ENCODE measurements at regions not wholly inside any gene's neighbourhood (a gene's known extent, or its start where the extent isn't known, plus 50 kb on each side); places are given as distances from the start of the nearest gene placed in this dataset.

DNA sequence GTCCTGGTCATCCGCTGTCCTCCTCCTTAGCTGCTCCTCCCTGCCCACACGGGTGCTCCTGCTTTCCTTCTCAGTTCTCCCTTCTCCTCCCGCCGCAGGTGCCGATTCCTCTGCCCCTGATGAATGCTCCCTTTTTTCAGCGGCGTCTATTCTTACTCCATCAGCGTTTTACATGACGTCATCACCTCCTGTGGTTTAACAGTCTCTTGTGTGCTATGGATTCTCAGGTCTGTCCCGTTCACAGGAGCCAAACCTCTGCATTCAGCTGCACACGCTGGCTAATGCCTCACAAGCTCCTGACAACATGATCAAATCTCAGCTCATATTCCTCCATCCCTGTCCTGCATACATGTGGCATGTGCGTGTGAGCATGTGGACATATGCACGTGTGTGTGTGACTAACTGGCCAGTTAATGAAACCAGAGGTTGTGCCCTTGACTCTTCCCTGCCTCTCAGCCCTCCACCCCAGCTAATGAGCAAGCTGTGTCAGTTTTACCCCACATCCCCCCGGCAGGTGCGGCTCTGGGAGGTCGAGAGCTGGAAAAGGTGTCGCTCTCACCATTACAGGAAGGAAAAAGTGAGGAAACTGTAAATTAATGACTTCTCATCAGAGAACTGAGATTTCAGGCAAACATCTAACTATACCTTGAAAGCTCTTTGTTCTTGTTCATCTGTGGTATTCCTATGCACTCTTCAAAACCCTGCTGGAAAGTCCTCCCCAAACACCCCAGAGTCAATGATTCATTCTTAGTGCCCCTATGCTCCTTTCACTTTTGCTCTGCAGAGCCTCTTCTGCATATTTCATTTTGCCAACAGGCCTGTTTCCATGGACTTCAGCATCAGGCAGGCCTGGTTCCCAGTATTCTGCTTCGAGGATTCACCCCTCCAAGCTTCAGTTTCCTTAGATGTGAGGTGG lies 163.1 kb downstream of the TTLL2 start:
- no peak for DNase-seq
- Mint-ChIP-seq H3K27ac (no peak overlapping the region), H3K4me3 (no peak overlapping the region), H3K36me3 (ENCODE audit: low read depth) (peaks cover 5% of the 10 kb centered on the region), H3K27me3 (peaks cover 59% of the 10 kb centered on the region), H3K4me1 (peaks cover 13% of the 10 kb centered on the region)
- no peaks in the 10 kb centered on the region for H3K9me3 ChIP-seq (ENCODE audit: control insufficient read depth, low read length, poor library complexity, severe bottlenecking)
- ATAC-seq, result no peak

DNA sequence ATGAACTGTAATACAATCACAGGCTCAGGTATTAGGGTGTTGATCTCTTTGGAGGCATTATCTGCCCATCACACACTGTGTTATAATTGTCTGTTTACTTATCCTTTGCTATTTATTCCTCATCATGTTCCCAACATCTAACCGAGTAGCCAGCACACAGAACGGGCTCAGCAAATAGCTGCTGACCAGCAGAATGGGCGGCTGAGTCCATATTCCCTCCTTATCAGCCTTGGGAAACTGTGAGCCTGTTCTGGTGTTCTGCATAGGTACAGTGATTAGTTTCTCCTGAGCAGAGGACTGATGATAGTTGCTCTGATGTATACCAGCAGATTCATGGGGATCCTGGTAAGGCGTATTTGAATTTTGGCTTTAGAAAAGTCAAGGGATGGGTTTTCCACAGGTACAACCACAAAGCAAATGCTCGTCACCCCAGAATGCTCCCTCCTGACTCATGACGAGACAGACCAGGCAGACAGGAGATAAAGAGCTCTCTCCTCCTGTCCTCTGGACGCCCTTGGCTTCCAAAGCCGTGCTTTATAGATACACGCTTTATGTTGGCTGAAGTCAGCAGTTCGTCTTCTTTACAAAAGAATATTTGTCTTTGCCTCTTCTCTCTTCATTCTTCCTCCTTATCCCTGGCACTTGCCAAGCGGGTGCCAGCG lies 166.7 kb downstream of the TTLL2 start:
- no peak overlapping the region for H3K27ac Mint-ChIP-seq
- ATAC-seq, result no peak
- H3K4me3 Mint-ChIP-seq, result no peak overlapping the region
- no peaks in the 10 kb centered on the region for H3K9me3 ChIP-seq (ENCODE audit: control insufficient read depth, low read length, poor library complexity, severe bottlenecking)
- peaks cover 8% of the 10 kb centered on the region for H3K36me3 Mint-ChIP-seq (ENCODE audit: low read depth)
- peaks cover 9% of the 10 kb centered on the region for H3K4me1 Mint-ChIP-seq
- DNase-seq, result no peak
- H3K27me3 Mint-ChIP-seq, result peaks cover 53% of the 10 kb centered on the region

GRCh38 chr6:167492100-167492449 lies 167.2 kb downstream of the TTLL2 start:
- Mint-ChIP-seq H3K27me3 (peaks cover 53% of the 10 kb centered on the region), H3K4me1 (peaks cover 9% of the 10 kb centered on the region), H3K36me3 (ENCODE audit: low read depth) (peaks cover 8% of the 10 kb centered on the region), H3K4me3 (no peak overlapping the region), H3K27ac (no peak overlapping the region)
- ATAC-seq, result no peak
- no peaks in the 10 kb centered on the region for H3K9me3 ChIP-seq (ENCODE audit: control insufficient read depth, low read length, poor library complexity, severe bottlenecking)
- DNase-seq, result no peak

GRCh38 chr6:167493310-167493709 lies 168.4 kb downstream of the TTLL2 start:
- Mint-ChIP-seq H3K27me3 (peaks cover 51% of the 10 kb centered on the region), H3K4me1 (peaks cover 1% of the 10 kb centered on the region), H3K4me3 (no peak overlapping the region), H3K36me3 (ENCODE audit: low read depth) (peaks cover 3% of the 10 kb centered on the region), H3K27ac (no peak overlapping the region)
- ATAC-seq (no peak), DNase-seq (no peak)
- no peaks in the 10 kb centered on the region for H3K9me3 ChIP-seq (ENCODE audit: control insufficient read depth, low read length, poor library complexity, severe bottlenecking)

DNA sequence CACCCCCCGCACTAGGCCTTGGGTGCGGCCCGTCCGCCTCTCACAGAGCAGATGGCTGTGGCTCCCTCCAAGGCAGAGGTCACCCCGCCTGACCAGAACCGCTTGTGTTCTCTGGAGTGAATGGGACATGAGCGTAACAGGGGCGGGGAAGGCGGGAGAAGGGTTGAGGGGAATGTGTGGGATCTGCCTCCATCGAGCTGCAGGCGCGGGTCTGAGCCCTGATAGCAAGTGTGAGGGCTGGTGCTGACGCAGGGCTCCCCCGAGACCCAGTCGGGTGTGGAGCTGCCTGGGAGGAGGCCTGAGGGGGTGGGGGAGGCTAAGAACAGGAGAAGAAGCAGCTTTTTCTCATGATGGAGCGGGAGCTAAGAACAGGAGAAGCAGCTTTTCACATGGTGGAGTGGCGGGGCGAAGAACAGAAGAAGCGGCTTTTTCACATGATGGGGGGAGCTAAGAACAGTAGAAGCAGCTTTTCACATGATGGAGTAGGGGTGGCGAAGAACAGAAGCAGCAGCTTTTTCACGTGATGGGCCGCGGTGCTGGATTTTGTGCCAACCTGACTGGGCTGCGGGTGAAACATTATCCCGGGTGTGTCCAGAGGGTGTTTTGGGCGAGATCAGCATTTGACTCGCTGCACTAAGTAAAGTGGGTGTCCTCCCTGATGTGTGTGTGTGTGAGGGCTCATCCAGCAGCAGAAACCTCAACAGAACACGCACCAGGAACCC lies 169.3 kb downstream of the TTLL2 start:
- no peak for DNase-seq
- no peak overlapping the region for H3K27ac Mint-ChIP-seq
- H3K4me3 Mint-ChIP-seq, result no peak overlapping the region
- peaks cover 48% of the 10 kb centered on the region for H3K27me3 Mint-ChIP-seq
- H3K4me1 Mint-ChIP-seq, result no peaks in the 10 kb centered on the region
- peaks cover 3% of the 10 kb centered on the region for H3K36me3 Mint-ChIP-seq (ENCODE audit: low read depth)
- ATAC-seq, result no peak
- H3K9me3 ChIP-seq (ENCODE audit: control insufficient read depth, low read length, poor library complexity, severe bottlenecking), result no peaks in the 10 kb centered on the region

GRCh38 chr6:167494698-167495435 lies 170.0 kb downstream of the TTLL2 start:
- DNase-seq, result no peak
- H3K36me3 Mint-ChIP-seq (ENCODE audit: low read depth), result peaks cover 3% of the 10 kb centered on the region
- H3K9me3 ChIP-seq (ENCODE audit: control insufficient read depth, low read length, poor library complexity, severe bottlenecking), result no peaks in the 10 kb centered on the region
- no peak overlapping the region for H3K4me3 Mint-ChIP-seq
- no peak overlapping the region for H3K27ac Mint-ChIP-seq
- no peak for ATAC-seq
- peaks cover 48% of the 10 kb centered on the region for H3K27me3 Mint-ChIP-seq
- H3K4me1 Mint-ChIP-seq, result no peaks in the 10 kb centered on the region

GRCh38 chr6:167495506-167496401 lies 170.9 kb downstream of the TTLL2 start:
- no peaks in the 10 kb centered on the region for H3K4me1 Mint-ChIP-seq
- H3K27ac Mint-ChIP-seq, result no peak overlapping the region
- no peak for DNase-seq
- H3K4me3 Mint-ChIP-seq, result no peak overlapping the region
- peaks cover 3% of the 10 kb centered on the region for H3K36me3 Mint-ChIP-seq (ENCODE audit: low read depth)
- no peaks in the 10 kb centered on the region for H3K9me3 ChIP-seq (ENCODE audit: control insufficient read depth, low read length, poor library complexity, severe bottlenecking)
- ATAC-seq, result no peak
- H3K27me3 Mint-ChIP-seq, result peaks cover 48% of the 10 kb centered on the region

GRCh38 chr6:167496707-167497106 lies 171.8 kb downstream of the TTLL2 start:
- no peak overlapping the region for H3K27ac Mint-ChIP-seq
- peaks cover 3% of the 10 kb centered on the region for H3K36me3 Mint-ChIP-seq (ENCODE audit: low read depth)
- H3K27me3 Mint-ChIP-seq, result peaks cover 39% of the 10 kb centered on the region
- no peaks in the 10 kb centered on the region for H3K9me3 ChIP-seq (ENCODE audit: control insufficient read depth, low read length, poor library complexity, severe bottlenecking)
- ATAC-seq (no peak), DNase-seq (no peak)
- no peak overlapping the region for H3K4me3 Mint-ChIP-seq
- H3K4me1 Mint-ChIP-seq, result no peaks in the 10 kb centered on the region

DNA sequence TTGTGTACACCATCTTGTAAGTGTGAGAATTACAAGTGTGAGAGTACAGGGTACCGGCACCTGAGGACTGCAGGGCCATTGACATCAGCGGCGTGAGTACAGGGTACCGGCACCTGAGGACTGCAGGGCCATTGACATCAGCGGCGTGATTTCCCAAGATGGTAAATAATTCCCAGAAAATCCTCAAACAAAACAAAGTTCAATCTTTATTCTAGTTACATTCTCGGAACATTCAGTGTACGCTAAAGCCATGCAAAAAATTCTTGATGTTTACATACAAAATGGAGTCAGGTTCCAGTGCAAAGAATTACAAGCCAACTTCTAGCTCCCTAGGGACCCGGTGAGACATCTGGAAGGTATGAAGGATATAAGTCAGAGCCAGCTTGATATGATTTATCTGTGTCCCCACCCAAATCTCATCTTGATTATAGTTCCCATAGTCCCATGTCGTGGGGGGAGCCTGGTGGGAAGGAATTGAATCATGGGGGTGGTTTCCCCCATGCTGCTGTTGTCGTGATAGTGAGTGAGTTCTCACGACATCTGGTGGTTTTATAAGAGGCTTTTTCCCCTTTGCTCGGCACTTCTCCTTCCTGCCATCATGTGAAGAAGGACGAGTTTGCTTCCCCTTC lies 172.7 kb downstream of the TTLL2 start:
- Mint-ChIP-seq H3K36me3 (ENCODE audit: low read depth) (peaks cover 3% of the 10 kb centered on the region), H3K4me1 (no peaks in the 10 kb centered on the region), H3K4me3 (no peak overlapping the region), H3K27ac (no peak overlapping the region), H3K27me3 (peaks cover 33% of the 10 kb centered on the region)
- ATAC-seq (no peak), DNase-seq (no peak)
- no peaks in the 10 kb centered on the region for H3K9me3 ChIP-seq (ENCODE audit: control insufficient read depth, low read length, poor library complexity, severe bottlenecking)

DNA sequence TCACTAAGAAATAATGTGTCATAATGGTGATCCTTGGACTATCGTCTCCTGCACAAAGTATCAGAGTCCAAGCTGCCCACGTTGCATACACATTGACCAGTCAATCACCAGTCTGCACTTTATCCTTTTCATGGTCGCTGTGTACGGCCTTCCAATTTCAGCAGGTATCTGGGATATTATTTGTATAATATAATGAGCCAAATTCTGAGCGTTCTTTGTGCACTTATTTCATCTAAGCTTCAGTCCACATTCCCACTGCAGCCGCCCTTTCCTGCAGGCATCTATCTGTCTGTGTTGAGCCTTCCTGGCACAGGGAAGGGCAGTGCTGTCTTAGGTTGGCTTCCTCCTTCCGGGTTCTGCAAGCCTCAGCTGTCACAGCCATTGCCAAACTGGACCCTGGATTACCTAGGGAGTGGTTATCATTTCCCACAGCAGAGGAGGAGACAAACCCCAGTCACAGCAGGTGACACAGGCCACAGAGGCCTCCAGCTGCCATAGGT lies 174.3 kb downstream of the TTLL2 start:
- peaks cover 3% of the 10 kb centered on the region for H3K36me3 Mint-ChIP-seq (ENCODE audit: low read depth)
- H3K27ac Mint-ChIP-seq, result no peak overlapping the region
- H3K4me3 Mint-ChIP-seq, result no peak overlapping the region
- no peaks in the 10 kb centered on the region for H3K4me1 Mint-ChIP-seq
- DNase-seq (no peak), ATAC-seq (no peak)
- H3K27me3 Mint-ChIP-seq, result peaks cover 40% of the 10 kb centered on the region
- no peaks in the 10 kb centered on the region for H3K9me3 ChIP-seq (ENCODE audit: control insufficient read depth, low read length, poor library complexity, severe bottlenecking)

- no peak for ATAC-seq
Measured at GRCh38 chr6:167500961-167501360, 176.1 kb downstream of the TTLL2 start.

More at GRCh38 chr6:167500961-167501360, 176.1 kb downstream of the TTLL2 start:
- Mint-ChIP-seq H3K4me1 (peaks cover 2% of the 10 kb centered on the region), H3K27ac (no peak overlapping the region), H3K27me3 (peaks cover 34% of the 10 kb centered on the region), H3K4me3 (no peak overlapping the region), H3K36me3 (ENCODE audit: low read depth) (no peaks in the 10 kb centered on the region)
- H3K9me3 ChIP-seq (ENCODE audit: control insufficient read depth, low read length, poor library complexity, severe bottlenecking), result no peaks in the 10 kb centered on the region
- DNase-seq, result no peak
